Motor neuron (in vitro differentiated cells): ENCODE measurements at regions not wholly inside any gene's neighbourhood (a gene's known extent, or its start where the extent isn't known, plus 50 kb on each side); places are given as distances from the start of the nearest gene placed in this dataset.
A peak's percentile ranks its signal among the peaks of the same experiment; 100 is the strongest.

Source experiments
- ATAC-seq, 8 experiments: fragments of 200-7000 bp; cut with Tn5 transposase; replicated peaks in 6 of 8; 2 replicates each; pipeline ENCODE4 v1.8.0; 2021; ENCODE audit warnings: mild to moderate bottlenecking in 8 of 8, moderate library complexity in 8 of 8
- H3K27ac ChIP-seq, 2 donors: fragments of 250-450 bp; sonication (Bioruptor Pico); 2 replicates each; pipeline ENCODE4 v1.9.0; 2021; ENCODE audit warnings: antibody characterized with exemption in 2 of 2, mild to moderate bottlenecking in 2 of 2, moderate library complexity in 1 of 2
- H3K4me1 ChIP-seq, 2 donors: fragments of 250-450 bp; sonication (Bioruptor Pico); replicated peaks in 1 of 2; 2 replicates each; pipeline ENCODE4 v1.6.1; 2021; ENCODE audit warnings: antibody characterized with exemption in 2 of 2, mild to moderate bottlenecking in 2 of 2, moderate library complexity in 1 of 2
- H3K4me3 ChIP-seq, 5 donors: fragments of 250-450 bp; sonication (Bioruptor Pico); 2 replicates each; pipeline ENCODE4 v1.9.0; 2021; ENCODE audit warnings: antibody characterized with exemption in 5 of 5, mild to moderate bottlenecking in 5 of 5, moderate library complexity in 4 of 5
- WGBS, 10 experiments: fragments of 450-650 bp; shearing (Covaris generic); methylation state at CpG; one replicate each; pipeline ENCODE4 v1.0.0; 2022; 5-methylcytosine and 5-hydroxymethylcytosine counted together
- in situ Hi-C, 9 experiments: fragments of 400-800 bp; cut with MboI; loops; one replicate each; pipeline ENCODE4 v1.15.0; 2021; ENCODE audit warnings: low sequenced_read_pairs in 9 of 9, low pct_unique_long_range_greater_than_20kb in 2 of 9; ENCODE audit not compliant: unreplicated experiment in 9 of 9

GRCh38 chr4:79050541-79050880, 111.3 kb upstream of the PAQR3 start:
- Histone ChIP-seq H3K27ac (peak overlapping the region; percentile 64 to 71), H3K4me1 (peaks cover 43 to 47% of the 10 kb centered on the region in 2 donors), H3K4me3 (peak overlapping the region in 1 of 5 donors; percentile 14)
- 0 to 44% (median 17%) methylated on average over 3 to 6 of the region's 6 CpGs; no CpG with 5 or more reads in 4 of the 10 experiments for WGBS, 10 experiments
- peak in 6 of 8 experiments; percentile 47 to 89 (median 84) for ATAC-seq
- in situ Hi-C loops: no loop called here

GRCh38 chr4:79049840-79050540, 110.8 kb upstream of the PAQR3 start:
- WGBS, 10 experiments: 15 to 87% (median 56%) methylated on average over 4 to 11 of the region's 27 CpGs; no CpG with 5 or more reads in 3 of the 10 experiments
- Histone ChIP-seq H3K4me3 (peak overlapping the region in 2 of 5 donors; percentile 4 to 14), H3K27ac (peak overlapping the region; percentile 64 to 71), H3K4me1 (peaks cover 47 to 51% of the 10 kb centered on the region in 2 donors)
- ATAC-seq: peak in 7 of 8 experiments; percentile 52 to 72 (median 66)
- in situ Hi-C loops: loop anchor here in 3 of 9 experiments (25.0 kb wide), 4 partner anchors 187 to 1137 kb away; partner anchors contain the start of gene PRDM8 (in 1 of the 3)

- peaks cover 54 to 62% of the 10 kb centered on the region in 2 donors for H3K4me1 ChIP-seq
- in situ Hi-C loops: loop anchor here in 3 of 9 experiments (25.0 kb wide), 4 partner anchors 188 to 1138 kb away; partner anchors contain the start of gene PRDM8 (in 1 of the 3)
- H3K27ac ChIP-seq: peak overlapping the region in 1 of 2 donors; percentile 64
- 12 to 63% (median 32%) methylated on average over 2 to 4 of the region's 4 CpGs; no CpG with 5 or more reads in 4 of the 10 experiments for WGBS, 10 experiments
- peak in 1 of 8 experiments; percentile 8 for ATAC-seq
- H3K4me3 ChIP-seq: no peak overlapping the region
Observed at GRCh38 chr4:79048878-79049277, 109.6 kb upstream of the PAQR3 start.

- H3K4me3 ChIP-seq: no peak overlapping the region
- peaks cover 60 to 75% of the 10 kb centered on the region in 2 donors for H3K4me1 ChIP-seq
- no peak overlapping the region for H3K27ac ChIP-seq
- ATAC-seq: no peak
- 44 to 100% (median 92%) methylated on average over 1 of the region's 1 CpG; no CpG with 5 or more reads in 2 of the 10 experiments for WGBS, 10 experiments
- in situ Hi-C loops: loop anchor here in 3 of 9 experiments (25.0 kb wide), 4 partner anchors 190 to 1140 kb away; partner anchors contain the start of gene PRDM8 (in 1 of the 3)
Observed at GRCh38 chr4:79047316-79047715, 108.1 kb upstream of the PAQR3 start.

GRCh38 chr4:79046016-79046592, 106.9 kb upstream of the PAQR3 start:
- H3K4me3 ChIP-seq: no peak overlapping the region
- ATAC-seq: peak in 3 of 8 experiments; percentile 23 to 50 (median 39)
- H3K4me1 ChIP-seq: peaks cover 53 to 64% of the 10 kb centered on the region in 2 donors
- in situ Hi-C loops: loop anchor here in 3 of 9 experiments (25.0 kb wide), 4 partner anchors 191 to 1141 kb away; partner anchors contain the start of gene PRDM8 (in 1 of the 3)
- 0 to 100% (median 56%) methylated on average over 1 to 4 of the region's 4 CpGs; no CpG with 5 or more reads in 1 of the 10 experiments for WGBS, 10 experiments
- H3K27ac ChIP-seq: no peak overlapping the region

GRCh38 chr4:79044141-79044659, 105.0 kb upstream of the PAQR3 start:
- peaks cover 34 to 47% of the 10 kb centered on the region in 2 donors for H3K4me1 ChIP-seq
- H3K27ac ChIP-seq: peak overlapping the region; percentile 43 to 46
- in situ Hi-C loops: loop anchor here in 3 of 9 experiments (25.0 kb wide), 4 partner anchors 193 to 1143 kb away; partner anchors contain the start of gene PRDM8 (in 1 of the 3)
- H3K4me3 ChIP-seq: no peak overlapping the region
- 21 to 100% (median 80%) methylated on average over 1 to 2 of the region's 2 CpGs; no CpG with 5 or more reads in 2 of the 10 experiments for WGBS, 10 experiments
- ATAC-seq: peak in 3 of 8 experiments; percentile 31 to 71 (median 63)

GRCh38 chr4:79043138-79043537, 103.9 kb upstream of the PAQR3 start:
- H3K27ac ChIP-seq: no peak overlapping the region
- 45 to 92% (median 60%) methylated on average over 2 to 6 of the region's 6 CpGs; no CpG with 5 or more reads in 1 of the 10 experiments for WGBS, 10 experiments
- ATAC-seq: peak in 5 of 8 experiments; percentile 27 to 87 (median 56)
- H3K4me1 ChIP-seq: peaks cover 26 to 41% of the 10 kb centered on the region in 2 donors
- no peak overlapping the region for H3K4me3 ChIP-seq
- in situ Hi-C loops: loop anchor here in 3 of 9 experiments (25.0 kb wide), 4 partner anchors 194 to 1144 kb away; partner anchors contain the start of gene PRDM8 (in 1 of the 3)

GRCh38 chr4:79042079-79042674, 102.9 kb upstream of the PAQR3 start:
- in situ Hi-C loops: loop anchor here in 3 of 9 experiments (25.0 kb wide), 4 partner anchors 195 to 1145 kb away; partner anchors contain the start of gene PRDM8 (in 1 of the 3)
- no peak overlapping the region for H3K4me3 ChIP-seq
- H3K4me1 ChIP-seq: peaks cover 26 to 48% of the 10 kb centered on the region in 2 donors
- WGBS, 10 experiments: 58 to 100% (median 100%) methylated on average over 1 of the region's 1 CpG; no CpG with 5 or more reads in 6 of the 10 experiments
- H3K27ac ChIP-seq: no peak overlapping the region
- peak in 4 of 8 experiments; percentile 33 to 61 (median 44) for ATAC-seq

GRCh38 chr4:79034544-79034943, 95.3 kb upstream of the PAQR3 start:
- Histone ChIP-seq H3K27ac (no peak overlapping the region), H3K4me3 (no peak overlapping the region), H3K4me1 (peaks cover 5 to 21% of the 10 kb centered on the region in 2 donors)
- ATAC-seq: no peak
- 50 to 100% (median 91%) methylated on average over 1 to 2 of the region's 2 CpGs for WGBS, 10 experiments
- in situ Hi-C loops: loop anchor here in 3 of 9 experiments (25.0 kb wide), 4 partner anchors 203 to 1153 kb away; partner anchors contain the start of gene PRDM8 (in 1 of the 3)

GRCh38 chr4:79030973-79031372, 91.7 kb upstream of the PAQR3 start:
- ATAC-seq: no peak
- 0 to 100% (median 50%) methylated on average over 1 of the region's 1 CpG; no CpG with 5 or more reads in 1 of the 10 experiments for WGBS, 10 experiments
- in situ Hi-C loops: loop anchor here in 3 of 9 experiments (25.0 kb wide), 4 partner anchors 206 to 1156 kb away; partner anchors contain the start of gene PRDM8 (in 1 of the 3)

GRCh38 chr4:79027656-79028055, 88.4 kb upstream of the PAQR3 start:
- WGBS, 10 experiments: 20 to 100% (median 98%) methylated on average over 1 to 4 of the region's 4 CpGs; no CpG with 5 or more reads in 3 of the 10 experiments
- ATAC-seq: no peak
- Histone ChIP-seq H3K4me3 (no peak overlapping the region), H3K4me1 (peaks cover 14 to 41% of the 10 kb centered on the region in 2 donors), H3K27ac (no peak overlapping the region)
- in situ Hi-C loops: loop anchor here in 3 of 9 experiments (25.0 kb wide), 4 partner anchors 210 to 1160 kb away; partner anchors contain the start of gene PRDM8 (in 1 of the 3)

More at GRCh38 chr4:79030973-79031372, 91.7 kb upstream of the PAQR3 start:
- Histone ChIP-seq H3K4me3 (no peak overlapping the region), H3K27ac (no peak overlapping the region), H3K4me1 (peaks cover 5 to 15% of the 10 kb centered on the region in 2 donors)

GRCh38 chr4:79025170-79025569, 85.9 kb upstream of the PAQR3 start:
- peak overlapping the region; percentile 61 to 73 for H3K27ac ChIP-seq
- 0 to 50% (median 33%) methylated on average over 1 to 2 of the region's 2 CpGs for WGBS, 10 experiments
- in situ Hi-C loops: loop anchor here in 3 of 9 experiments (25.0 kb wide), 4 partner anchors 212 to 1162 kb away; partner anchors contain the start of gene PRDM8 (in 1 of the 3)
- ATAC-seq: no peak
- peaks cover 18 to 53% of the 10 kb centered on the region in 2 donors for H3K4me1 ChIP-seq
- no peak overlapping the region for H3K4me3 ChIP-seq
